Stimulated activated CD8-positive, alpha-beta memory T cell treated with anti-CD3 and anti-CD28 coated beads, Interleukin-12 subunit alpha, Interleukin-12 subunit beta, amount 100 ng/mL, for 24 hours (primary cell): ENCODE measurements at regions not wholly inside any gene's neighbourhood (a gene's known extent, or its start where the extent isn't known, plus 50 kb on each side); places are given as distances from the start of the nearest gene placed in this dataset.

Experiments
- DNase-seq: peaks from one replicate; pipeline ENCODE4 v3.0.0-alpha.2; 2020; ENCODE audit errors: extremely low read depth

DNA sequence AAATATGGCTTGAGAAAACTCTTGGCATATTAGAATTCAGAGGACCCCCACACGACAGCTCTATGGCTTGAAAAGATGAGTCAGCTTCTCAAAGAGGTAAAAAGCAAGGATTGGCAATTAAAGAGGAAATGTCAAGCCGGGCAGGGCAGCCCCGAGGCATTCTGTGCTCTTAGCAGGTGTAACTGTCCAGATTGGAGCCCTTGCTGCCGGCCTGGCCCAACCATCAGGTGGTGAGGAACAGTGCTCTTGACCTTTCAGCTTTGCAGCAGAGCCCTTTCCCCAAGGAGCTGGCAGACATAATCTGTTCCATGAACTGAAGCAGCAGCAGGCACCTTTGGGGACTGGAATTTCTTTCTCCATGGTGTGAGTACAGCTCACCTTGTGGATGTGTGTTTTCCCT, 287.8 kb downstream of the UTP18 start:
- DNase-seq: no peak

DNA sequence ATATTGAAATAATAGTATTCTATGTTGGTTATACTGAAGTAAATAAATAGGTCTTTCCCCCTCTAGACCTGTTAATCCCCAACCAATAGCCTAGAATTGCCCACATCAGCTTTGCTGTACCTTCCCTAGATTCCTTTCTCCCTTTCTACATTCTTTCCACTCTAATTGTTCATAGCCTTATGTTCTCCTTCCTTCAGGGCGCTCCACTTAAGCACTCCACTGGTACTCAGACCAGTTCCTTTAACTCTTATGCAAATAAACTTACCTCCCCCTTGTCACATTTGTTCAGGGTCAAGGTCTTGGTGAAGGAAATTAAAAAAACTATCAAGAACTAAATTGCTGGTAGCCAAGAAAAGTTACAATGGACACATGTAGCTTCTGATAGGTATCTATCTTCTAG, 294.8 kb downstream of the UTP18 start:
- no peak for DNase-seq

DNA sequence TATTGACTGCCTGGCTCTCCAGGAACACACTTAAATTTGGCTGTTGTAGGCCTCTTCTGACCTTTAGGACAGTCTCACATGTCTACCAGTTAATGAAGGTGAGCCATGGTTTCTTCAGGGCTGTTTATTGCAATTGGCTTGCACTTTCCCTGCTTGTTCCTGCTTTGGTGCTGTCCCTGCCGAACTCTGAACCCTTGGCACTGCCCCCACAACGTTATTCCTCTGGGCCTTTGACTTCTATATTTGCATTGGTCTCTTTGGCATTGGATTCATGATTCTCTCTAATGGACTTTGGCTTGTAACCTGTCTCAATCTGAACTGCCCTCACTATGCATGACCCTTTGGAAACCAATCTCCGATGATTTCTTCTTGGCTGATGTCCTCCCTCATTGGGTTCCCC, 299.4 kb downstream of the UTP18 start:
- DNase-seq: no peak

DNA sequence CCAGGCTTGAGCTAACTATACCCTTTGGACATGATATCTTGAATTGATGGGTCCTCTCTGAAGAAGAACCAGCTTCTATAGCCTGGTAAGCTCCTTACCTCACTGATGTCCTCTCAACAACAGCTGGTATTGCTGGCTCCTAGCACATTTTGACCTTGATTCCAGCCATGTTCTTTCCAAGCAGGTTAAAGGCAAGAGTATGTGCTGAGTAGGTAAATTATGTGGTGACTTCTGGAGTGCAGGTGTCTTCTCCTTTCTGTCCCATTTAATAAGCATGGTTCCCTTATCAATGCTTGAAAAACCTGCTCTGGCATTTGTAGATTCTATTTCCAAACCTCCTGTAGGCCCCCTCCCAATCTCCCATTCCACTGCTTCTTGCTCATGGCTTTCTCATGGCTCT, 300.1 kb downstream of the UTP18 start:
- DNase-seq: no peak

GRCh38 chr17:51563961-51564360, 303.6 kb downstream of the UTP18 start:
- DNase-seq: no peak

DNA sequence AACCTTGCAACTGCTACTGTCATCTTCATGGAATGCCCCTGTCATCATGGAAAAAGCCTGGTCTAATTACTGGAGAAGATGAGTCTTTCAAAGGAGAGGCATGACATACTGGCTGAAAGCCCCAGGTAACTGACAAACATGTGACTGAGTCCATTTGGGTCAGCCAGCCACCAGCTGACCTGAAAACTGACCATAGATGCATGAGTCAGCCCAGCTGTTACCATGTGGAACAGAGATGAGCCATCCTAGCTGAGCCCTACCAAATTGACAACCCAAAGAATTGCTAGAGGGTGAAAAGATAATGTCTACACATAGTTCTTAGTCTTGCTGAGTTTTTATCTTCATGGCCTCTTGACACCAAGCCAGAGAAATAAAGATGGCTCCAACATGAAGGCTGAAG, 311.8 kb downstream of the UTP18 start:
- DNase-seq: no peak
